ENCODE measurements at regions not wholly inside any gene's neighbourhood (a gene's known extent, or its start where the extent isn't known, plus 50 kb on each side); places are given as distances from the start of the nearest gene placed in this dataset.
A peak's percentile ranks its signal among the peaks of the same experiment; 100 is the strongest.

DNA sequence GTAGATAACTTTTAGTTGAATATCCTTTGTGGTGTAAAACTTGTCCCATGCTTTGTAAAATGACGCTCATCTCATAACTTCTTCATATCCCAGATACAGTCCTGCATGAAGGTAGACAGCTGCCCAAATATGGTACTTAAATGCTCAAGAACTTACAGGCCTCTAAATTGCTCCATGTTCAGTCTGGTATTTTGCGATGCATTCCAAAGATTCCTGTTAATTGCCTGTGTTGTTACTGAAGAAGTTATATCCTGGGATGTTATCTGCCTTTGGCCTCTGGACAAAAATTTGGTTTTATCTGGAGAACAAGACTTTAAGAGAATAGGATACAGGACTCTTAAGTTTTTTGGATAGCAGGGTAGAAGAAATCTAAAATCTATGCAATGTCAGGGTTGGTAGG, 473.0 kb downstream of the PCNX1 start:
- peak; percentile 91 for DNase-seq (ENCODE audit: low read depth)

DNA sequence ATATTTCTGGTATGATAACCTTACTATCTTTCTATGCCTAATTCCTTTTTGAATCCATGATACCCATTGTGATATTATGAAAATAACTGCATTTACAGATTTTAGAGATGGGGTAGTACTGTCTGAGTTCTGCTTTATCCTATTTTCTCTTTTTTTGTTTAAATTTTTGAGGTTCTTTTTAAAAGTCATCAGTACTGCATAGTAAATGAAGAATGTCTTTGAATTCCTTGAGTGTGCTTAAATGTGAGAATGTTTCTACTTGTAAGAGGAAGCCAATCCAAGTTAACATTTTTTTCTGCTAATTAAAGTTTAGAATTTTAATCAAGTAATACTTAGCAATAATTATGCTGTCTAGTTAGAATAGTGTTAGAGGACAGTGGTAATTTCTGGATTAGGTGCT, 474.6 kb downstream of the PCNX1 start:
- DNase-seq (ENCODE audit: low read depth): no peak
- H3K4me3 ChIP-seq (ENCODE audit: low read length): no peak overlapping the region
- TF ChIP-seq, protein P1, sequence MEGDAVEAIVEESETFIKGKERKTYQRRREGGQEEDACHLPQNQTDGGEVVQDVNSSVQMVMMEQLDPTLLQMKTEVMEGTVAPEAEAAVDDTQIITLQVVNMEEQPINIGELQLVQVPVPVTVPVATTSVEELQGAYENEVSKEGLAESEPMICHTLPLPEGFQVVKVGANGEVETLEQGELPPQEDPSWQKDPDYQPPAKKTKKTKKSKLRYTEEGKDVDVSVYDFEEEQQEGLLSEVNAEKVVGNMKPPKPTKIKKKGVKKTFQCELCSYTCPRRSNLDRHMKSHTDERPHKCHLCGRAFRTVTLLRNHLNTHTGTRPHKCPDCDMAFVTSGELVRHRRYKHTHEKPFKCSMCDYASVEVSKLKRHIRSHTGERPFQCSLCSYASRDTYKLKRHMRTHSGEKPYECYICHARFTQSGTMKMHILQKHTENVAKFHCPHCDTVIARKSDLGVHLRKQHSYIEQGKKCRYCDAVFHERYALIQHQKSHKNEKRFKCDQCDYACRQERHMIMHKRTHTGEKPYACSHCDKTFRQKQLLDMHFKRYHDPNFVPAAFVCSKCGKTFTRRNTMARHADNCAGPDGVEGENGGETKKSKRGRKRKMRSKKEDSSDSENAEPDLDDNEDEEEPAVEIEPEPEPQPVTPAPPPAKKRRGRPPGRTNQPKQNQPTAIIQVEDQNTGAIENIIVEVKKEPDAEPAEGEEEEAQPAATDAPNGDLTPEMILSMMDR (conservative IDR thresholded peaks at IDR 0.05; ENCODE audit: low read length): no peak

More for the DNA sequence above, 473.0 kb downstream of the PCNX1 start:
- H3K4me3 ChIP-seq (ENCODE audit: low read length): no peak overlapping the region
- TF ChIP-seq, protein P1 (conservative IDR thresholded peaks at IDR 0.05; ENCODE audit: low read length): no peak

DNA sequence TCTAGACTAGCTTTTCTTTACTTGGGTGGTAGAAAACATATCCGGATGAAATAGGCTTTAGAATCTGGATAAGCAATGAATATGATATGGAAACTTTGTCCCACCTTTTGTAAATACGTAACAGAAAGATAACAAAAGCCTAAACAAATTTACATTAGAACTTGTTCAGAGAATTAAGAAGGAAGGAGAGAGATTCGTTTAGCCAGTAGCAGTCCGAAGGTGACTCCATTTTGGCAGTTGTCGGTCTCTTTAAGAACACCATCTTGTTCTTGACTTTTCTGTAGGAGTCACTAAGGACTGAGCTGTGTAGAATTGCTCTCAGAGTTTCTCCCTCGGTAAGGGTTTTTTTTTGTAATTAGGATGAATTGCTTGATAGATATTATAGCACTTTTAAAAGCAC, 475.1 kb downstream of the PCNX1 start:
- TF ChIP-seq, protein P1 (conservative IDR thresholded peaks at IDR 0.05; ENCODE audit: low read length): no peak
- DNase-seq (ENCODE audit: low read depth): no peak
- H3K4me3 ChIP-seq (ENCODE audit: low read length): no peak overlapping the region

DNA sequence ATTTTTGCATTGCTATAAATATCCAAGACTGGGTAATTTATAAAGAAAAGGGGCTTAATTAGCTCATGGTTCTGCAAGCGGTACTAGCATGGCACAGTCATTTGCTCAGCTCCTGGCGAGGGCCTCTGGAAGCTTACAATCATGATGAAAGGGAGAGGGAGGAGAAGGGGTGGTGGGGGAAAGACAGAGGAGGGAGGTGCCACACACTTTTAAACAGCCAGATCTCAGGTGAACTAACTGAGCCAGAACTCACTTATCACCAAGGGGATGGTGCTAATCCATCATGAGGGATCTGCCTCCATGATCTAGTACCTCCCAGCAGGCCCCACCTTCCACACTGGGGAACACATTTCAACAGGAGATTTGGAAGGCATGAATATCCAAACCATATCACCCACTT, 476.3 kb downstream of the PCNX1 start:
- no peak overlapping the region for H3K4me3 ChIP-seq (ENCODE audit: low read length)
- DNase-seq (ENCODE audit: low read depth): no peak
- TF ChIP-seq, protein P1 (conservative IDR thresholded peaks at IDR 0.05; ENCODE audit: low read length): no peak

DNA sequence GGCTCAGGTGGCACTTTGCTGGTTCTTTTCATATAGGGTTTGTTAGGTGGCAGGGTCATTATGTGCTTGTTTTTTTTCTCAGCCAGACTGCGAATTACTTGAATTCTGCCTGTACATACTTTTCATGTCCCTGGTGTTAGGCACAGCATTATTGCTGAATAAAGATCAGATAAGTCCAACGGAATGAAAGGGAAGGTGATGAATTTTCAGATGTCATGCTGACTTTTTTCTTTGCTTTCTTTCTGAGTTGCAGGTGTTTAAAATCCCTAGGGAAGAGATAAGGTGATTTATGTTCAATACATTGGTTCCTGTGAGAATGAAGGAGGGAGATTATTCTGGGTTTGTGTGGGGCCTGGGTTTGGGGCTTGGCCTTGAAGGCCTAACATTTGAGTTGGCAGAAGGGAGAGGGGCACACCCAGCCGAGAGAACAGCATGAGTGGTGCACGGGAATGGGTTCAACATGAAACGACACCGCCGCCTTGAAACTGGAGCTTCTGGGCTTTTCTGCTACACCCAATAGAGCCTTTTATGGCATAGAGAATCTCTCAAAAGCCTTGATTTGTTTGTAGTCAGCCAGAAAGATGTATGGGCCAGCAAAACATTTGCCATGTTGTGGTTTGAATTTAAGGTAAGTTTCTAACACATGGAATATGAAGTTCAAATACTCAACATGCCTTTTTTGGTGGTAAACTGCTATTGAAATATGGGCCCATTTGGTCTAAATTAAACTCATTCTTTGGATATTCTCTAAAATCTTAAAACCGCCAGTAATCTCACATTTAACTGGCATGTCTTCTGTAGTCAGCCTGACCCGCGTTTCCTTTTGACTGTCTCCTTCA, 477.0 kb downstream of the PCNX1 start:
- peak; percentile 63 for DNase-seq (ENCODE audit: low read depth)
- TF ChIP-seq, protein P1 (conservative IDR thresholded peaks at IDR 0.05; ENCODE audit: low read length): no peak

DNA sequence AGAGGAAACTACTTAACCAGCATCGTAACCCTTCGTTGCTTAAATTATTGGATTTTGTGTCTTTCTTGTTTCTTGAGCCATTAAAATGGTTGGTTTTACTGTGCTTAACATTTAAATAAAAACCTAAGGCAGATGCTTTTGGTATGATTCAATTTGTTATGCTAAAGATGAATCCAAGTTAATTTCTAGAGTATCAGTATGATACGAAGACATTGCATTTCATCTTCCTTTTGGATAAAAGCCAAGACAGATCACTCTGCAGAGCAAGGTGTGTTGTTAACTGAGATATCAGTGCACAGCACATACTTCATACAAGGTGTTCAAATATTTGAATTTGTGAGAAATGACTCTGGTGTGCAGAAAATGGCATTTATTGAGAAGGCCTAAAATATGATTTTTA, 480.5 kb downstream of the PCNX1 start:
- no peak overlapping the region for H3K4me3 ChIP-seq (ENCODE audit: low read length)
- TF ChIP-seq, protein P1 (conservative IDR thresholded peaks at IDR 0.05; ENCODE audit: low read length): no peak
- DNase-seq (ENCODE audit: low read depth): no peak

More for the DNA sequence above, 477.0 kb downstream of the PCNX1 start:
- H3K4me3 ChIP-seq (ENCODE audit: low read length): no peak overlapping the region

DNA sequence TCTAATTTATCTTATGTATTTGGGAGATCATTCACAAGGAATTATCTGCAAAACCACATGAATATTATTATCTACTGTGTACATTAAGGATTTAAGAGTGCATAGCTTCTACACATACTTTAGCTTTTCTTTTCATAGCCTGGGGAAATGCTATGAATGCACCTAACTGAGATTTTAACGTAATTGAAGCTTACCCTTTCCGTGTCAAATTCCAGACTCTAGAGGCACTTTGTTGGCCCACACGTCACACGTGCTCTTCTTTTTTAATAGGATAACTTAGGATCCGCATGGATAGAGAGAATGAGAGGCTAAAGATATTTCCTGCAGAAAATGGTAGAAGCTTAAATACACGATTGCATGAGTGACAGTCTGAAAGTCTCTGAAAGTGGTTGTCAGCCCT, 481.1 kb downstream of the PCNX1 start:
- no peak overlapping the region for H3K4me3 ChIP-seq (ENCODE audit: low read length)
- TF ChIP-seq, protein P1 (conservative IDR thresholded peaks at IDR 0.05; ENCODE audit: low read length): no peak
- DNase-seq (ENCODE audit: low read depth): no peak
